NCI-H1417 (cell line): ENCODE measurements at regions not wholly inside any gene's neighbourhood (a gene's known extent, or its start where the extent isn't known, plus 50 kb on each side); places are given as distances from the start of the nearest gene placed in this dataset.

Experiments
- DNase-seq, 3 experiments: peaks; one replicate each; lab custom pipeline; 2025; lab: John Stamatoyannopoulos, UW

DNA sequence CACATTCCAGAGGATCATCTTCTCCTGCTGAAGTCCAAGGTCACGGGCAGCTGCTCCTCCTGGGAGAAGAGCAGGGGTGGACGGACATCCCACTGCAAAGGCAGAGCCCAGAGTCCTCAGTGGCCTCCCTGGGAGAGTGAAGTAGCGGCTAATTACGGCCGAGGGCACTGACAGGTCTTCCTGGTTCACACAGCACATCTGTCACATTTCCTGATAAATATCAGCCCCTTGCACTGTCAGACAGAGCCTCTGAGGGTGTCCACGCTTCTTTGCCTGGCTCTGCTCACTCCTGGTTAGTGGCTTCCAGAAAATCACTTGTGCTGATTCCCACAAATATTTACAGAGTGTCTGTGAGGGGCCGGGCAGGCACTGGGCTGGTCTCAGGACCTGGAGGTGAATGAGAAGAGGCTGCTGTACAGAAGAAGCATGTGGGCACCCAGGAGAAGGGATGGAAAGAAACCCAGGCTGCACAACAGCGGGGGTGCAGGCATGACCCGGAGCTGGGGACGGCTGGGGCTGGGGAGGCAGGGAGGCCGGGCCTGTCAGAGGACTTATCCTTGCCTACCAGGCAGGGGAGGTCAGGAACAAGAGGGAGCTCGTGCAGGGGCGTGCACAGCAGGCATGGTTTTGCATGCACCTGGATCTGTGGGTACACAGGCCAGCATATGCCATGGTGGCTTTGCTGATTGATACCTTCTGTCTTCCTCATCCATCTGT lies 258.2 kb upstream of the TNRC6C start:
- DNase-seq = peak in 1 of 3 experiments; percentile 5

DNA sequence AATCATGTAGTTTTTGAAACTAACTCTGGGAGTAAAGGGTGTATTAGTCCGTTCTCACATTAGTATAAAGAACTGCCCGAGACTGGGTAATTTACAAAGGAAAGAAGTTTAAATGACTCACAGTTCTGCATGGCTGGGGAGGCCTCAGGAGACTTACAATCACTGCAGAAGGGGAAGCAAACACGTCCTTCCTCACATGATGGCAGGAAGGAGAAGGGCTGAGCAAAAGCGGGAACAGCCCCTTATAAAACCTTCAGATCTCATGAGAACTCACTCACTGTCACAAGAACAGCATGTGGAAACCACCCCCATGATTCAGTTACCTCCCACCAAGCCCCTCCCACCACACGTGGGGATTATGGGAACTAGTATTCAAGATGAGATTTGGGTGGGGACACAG lies 256.5 kb upstream of the TNRC6C start:
- no peak for DNase-seq

DNA sequence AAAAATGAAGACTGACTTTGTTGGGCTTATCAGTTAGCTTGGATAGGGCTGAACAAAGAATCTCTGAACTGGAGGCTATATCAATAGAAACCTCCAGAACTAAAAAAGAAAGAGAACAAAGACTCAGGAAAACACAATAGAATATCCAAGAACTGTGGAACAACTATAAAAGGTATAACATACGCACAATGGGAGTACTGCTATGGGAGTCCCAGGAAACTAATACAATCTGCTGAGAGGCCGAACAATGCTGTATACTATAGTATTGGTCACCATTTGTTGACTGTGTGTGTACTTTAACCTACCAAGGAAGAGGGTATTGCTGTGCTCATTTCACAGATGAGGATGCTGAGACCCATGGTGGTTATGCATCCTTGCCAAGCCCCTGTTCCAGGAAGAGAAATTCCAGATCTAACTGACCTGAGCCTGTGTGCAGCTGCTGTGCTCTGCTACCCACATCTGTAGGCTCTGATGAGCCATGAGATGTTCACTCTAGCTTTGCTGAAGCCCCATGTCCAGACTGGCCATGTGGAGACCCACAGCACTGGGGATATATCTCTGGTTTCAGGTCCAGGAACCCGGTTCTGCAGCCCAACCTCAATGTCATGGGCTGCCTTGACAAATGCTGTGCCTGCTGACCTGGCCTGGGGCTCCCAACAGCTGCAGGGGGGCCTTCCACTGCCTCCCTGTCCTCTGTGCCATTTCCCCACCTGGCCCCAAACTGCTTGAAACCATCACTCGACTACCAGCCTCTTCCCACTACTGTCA lies 254.3 kb upstream of the TNRC6C start:
- no peak for DNase-seq

DNA sequence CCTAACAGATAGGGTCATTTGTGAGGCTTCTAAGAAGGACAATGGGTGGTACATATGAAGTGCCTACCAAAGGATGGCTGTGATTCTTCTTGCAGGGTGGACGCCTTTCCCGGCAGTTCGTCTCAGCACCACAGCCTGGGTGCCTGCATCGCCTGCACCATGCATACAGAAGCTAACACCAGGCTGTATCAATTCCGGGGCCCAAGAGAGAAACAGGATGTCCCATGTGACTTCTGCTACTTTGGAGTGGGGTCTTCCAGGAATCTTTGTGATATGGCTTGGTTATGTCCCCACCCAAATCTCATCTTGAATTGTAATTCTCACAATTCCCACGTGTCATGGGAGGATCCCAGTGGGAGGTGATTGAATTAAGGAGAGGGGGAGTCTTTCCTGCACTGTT lies 251.6 kb upstream of the TNRC6C start:
- no peak for DNase-seq

DNA sequence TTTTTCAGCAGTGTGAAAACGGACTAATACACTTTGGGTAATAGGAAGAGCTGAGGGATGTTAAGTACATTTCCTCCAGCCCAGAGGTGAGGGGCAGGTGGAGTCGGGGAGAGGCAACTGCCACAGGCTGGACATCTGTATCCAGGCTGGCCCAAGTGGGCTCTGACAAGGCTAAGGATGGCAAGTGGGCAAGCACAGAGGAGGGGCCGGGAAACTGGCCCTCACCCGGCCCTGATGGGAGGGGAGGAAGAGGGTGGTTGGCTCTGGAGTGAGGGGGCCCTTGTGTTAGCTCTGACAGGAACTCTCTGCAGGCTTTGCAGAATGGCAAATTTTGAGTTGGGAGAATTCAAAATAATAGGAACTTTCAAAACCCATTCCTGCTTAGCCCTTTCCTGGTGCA lies 251.0 kb upstream of the TNRC6C start:
- DNase-seq = no peak

DNA sequence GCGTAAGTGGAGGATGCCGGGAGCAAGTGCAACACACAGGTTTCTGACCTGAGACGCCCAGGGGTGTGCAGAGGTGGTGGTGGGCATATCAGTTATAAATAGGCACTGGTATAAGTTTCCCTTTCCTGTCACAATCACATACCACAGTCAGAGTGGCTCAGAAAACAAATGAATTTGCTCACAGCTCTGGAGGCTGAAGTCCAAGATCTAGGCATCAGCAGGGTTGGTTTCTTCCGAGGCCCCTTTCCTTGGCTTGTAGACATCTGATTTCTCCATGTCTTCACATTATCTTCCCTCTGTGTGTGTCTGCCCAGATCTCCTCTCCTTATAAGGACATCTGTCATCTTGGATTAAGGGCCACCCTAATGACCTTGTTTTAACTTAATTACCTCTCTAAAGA lies 250.5 kb upstream of the TNRC6C start:
- DNase-seq = no peak

DNA sequence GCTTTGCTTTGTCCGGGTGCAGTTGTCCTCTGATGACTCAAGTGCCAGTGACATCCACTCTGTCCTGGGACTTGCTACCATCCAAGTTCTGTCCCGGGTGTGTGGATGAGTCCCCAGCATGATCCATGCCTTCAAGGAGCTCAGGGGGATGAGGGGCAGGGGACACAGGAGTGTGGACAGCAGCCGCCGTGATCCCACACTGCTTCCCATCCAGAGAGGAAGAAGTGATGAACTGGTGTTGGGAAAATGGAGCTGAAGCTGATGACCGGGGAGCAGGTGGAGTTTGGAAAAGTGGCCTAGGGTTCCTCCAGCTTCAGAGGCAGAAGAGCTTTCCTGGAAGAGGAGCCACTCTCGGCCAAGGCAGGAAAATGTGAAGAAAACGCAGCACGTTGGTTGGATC lies 249.6 kb upstream of the TNRC6C start:
- DNase-seq = no peak

DNA sequence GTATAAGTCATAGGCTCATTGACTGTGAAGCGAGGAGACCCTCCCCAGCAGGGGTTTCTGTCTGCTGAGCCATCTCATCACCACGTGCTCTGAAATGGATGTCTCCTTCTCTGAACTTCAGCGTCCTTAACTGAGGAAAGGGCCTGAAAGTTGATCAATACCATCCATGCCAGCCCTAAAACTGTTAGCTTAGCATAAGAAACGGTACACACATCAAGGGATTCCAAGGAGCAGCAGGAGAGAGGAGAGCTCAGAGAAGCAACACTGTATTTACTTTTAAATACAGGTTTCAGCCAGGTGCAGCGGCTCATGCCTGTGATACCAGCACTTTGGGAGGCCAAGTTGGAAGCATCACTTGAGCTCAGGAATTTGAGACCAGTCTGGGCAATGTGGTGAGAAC lies 248.9 kb upstream of the TNRC6C start:
- no peak for DNase-seq

DNA sequence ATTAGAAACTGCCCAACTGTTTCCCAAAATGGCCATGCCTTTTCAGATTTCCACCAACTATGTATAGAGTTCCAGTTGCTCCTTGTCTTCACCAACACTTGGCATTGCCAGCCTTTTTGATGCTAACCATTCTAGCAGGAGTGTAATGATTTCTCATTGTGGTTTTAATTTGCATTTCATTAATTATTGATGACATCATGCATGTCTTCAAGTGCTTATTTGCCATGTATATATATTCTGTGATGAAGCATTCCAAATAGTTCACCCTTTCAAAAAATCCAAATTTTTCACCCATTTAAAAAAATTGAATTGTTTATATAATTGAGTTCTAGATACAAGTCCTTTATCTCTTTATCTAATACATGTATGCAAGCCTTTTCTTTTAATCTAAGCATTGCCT lies 245.9 kb upstream of the TNRC6C start:
- DNase-seq = no peak

DNA sequence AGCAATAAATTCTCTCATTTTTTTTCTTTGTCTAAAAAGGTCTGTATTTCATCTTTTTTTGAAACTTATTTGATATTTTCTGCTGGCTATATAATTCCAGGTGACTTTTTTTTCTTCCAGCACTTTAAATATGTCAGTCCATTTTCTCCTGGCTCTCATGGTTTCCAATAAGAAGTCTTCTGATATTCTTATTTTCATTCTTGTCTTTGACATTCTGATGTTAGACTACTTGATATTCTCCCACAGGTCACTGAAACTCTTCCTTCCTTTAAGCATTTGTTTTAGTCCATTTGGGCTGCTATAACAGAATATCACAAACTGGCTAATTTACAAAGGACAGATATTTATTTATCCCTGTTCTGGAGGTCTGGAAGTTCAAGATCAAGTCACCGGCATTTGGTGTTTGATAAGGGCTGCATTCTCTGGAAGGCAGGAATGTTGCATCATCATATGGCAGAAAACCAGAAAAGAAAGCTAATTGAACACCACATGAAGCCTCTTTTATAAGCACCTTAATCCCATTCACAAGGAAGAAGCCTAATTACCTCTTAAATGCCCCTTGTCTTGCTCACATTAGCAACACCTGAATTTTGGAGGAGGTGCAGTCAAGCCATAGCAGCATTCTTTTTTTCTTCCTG lies 242.1 kb upstream of the TNRC6C start:
- peak in 1 of 3 experiments; percentile 22 for DNase-seq

DNA sequence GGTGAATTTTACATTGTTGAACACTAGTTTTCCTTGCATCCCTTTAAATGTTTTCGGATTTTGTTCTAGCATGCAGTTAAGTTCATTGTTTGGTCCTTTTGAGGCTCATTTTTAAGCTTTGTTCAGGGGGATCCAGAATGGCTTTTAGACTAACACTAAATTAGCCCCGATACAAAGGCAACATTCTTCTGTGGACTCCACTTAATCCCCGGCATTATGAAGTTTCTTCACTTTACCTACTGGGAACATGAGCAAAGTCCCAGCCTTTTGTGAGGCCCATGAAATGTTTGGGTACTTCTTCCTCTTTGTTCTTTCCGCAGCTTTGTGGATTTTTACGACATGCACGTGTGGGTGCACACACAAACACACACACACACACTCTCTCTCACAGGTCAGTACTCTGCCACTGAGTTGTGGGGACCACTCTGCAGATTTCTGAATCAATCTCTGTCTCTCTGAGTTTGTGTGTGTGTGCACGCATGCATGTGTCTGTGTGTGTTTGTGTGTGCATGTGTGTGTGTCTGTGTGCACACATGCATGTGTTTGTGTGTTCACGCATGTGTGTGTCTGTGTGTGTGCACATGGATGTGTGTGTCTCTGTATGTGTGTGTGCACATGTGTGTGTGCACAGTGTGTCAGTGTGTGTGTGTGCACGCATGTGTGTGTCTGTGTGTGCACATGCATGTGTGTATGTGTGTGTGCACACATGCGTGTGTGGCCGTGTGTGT lies 240.4 kb upstream of the TNRC6C start:
- no peak for DNase-seq

DNA sequence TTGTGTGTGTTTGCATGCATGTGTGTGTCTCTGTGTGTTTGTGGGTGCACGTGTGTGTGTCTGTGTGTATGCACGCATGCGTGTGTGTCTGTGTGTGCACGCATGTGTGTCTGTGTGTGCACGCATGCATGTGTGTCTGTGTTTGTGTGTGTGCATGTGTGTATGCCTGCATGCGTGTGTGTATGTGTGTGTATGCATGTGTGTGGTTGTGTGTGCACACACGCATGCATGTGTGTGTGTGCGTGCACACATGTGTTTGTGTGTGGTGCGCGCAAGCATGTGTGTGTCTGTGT lies 239.9 kb upstream of the TNRC6C start:
- DNase-seq = no peak

DNA sequence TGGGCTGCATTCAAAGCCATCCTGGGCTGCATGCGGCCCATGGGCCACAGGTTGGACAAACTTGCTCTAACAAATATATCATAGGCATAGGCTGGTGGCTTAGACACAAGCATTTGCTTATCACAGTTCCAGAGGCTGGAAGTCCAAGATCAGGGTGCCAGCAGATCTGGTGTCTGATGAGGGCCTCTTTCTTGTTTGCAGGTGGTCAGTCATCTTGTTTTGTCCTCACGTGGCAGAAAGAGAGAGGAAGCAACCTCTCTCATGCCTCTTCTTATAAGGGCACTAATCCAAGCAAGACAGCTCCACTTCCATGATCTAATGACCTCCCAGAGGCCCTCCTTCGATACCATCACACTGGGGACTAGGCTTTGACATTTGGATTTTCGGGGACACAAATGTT lies 238.7 kb upstream of the TNRC6C start:
- DNase-seq = no peak

DNA sequence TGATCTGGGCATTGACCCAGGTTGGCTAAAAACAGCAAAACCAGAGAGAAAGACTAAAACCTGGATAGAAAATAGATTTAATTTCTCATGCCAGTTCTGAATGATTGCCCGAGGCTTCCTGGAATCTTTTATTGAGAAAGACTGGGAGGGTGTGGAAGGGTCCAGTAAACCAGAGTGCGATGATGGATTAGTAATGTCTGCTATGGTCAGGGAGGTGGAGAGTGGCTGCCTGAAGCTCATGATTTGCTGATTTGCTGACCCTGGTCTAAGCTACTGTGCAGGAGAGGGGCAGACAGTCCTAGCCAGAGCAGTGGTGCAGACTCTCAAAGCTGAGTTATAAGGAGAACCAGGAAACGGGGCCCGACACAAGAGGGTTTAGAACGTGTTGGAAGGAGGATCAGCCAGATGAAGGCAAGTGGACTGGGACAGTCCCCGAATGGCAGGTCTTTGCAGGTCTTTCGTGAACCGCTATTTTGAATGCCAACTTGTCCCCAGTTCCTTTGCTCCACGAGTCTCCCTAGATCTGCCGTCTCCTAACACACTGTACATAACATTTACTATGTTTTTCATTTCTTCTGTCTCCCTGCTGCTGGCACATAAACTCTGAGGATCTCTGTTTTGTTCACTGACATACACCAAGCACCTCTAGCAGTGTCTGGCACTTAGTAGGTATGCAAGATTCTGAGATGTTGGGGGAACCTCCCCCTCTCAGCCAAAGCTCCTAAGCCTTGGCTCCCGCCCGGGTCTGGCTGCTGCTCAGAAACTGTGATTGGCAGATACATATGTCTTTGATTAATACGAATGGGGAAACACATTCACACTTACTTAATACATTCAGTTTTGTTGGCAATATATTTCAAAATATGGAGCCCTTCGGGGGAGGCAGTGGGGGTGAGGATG lies 237.3 kb upstream of the TNRC6C start:
- no peak for DNase-seq

DNA sequence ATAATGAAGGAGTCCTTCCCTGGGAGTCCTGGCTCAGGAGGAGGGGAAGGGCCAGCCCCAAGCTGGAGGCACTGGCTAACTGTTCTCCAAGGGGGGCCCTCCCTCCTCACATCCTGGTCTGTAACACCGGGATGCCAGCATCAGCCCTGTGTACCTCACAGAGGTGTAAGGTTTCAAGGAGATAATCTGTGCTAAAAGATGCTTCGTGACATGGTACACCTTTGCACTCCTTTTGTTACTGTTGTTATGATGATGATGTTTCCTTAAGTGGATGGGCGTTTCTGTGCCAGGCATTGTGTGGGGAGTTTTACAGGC lies 236.7 kb upstream of the TNRC6C start:
- DNase-seq = peak in 2 of 3 experiments; percentile 5 to 74

DNA sequence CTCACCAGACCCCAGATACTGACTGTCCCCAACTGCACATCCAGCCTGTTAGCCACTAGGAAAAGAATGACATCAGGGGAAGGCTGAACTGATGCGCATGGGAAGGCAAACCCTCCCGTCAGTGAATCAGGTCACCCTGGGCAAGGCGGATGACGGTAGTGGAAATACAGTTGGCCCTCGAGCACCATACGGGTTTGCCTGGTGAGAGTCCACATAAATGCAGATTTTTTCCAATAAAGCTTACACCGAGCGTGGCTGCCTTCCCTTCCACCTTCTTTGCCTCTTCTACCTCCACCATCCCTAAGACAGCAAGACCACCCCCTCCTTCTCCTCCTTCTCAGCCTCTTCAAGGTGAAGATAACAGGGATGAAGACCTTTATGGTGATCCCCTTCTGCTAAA lies 236.1 kb upstream of the TNRC6C start:
- DNase-seq = no peak

DNA sequence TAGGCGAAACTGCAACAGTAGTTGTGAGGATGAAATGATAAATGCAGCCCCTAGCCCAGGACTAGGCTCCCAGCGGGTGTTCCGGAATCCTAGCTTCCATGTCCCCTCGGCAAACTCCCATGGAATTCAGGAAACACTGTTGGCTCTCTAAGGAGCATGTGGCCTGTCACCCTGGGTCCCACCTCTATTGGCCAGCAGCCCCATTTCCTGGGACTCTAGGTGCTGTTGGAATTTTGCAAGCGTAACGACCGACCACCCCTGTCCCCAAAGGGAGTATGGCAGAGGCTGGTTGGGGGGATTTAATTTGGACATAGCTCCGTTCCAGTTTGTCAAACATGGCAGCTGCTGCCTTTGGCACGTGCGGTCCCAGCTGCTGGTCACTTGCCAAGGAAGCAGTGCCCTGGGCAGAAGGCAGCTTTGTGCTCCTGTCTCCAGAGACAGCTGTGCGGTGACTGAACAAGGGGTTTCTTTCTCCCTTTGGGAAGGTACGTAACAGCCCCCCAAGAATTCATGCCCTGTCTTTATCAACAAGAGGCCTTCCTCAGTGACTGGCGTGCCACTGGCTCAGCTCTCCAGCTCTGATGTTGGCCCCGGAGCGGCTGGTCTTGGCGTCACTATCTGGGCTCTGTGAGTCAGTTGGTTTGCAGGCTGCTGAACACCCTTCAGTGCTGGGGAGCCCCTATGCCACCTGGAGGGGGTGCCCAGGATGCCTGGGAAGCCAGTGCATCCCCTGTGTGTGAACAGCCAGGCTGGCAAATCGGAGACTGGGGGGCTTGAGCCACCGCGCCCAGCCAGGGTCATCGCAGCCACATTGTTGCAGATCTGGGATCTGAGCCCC lies 235.2 kb upstream of the TNRC6C start:
- DNase-seq = no peak

DNA sequence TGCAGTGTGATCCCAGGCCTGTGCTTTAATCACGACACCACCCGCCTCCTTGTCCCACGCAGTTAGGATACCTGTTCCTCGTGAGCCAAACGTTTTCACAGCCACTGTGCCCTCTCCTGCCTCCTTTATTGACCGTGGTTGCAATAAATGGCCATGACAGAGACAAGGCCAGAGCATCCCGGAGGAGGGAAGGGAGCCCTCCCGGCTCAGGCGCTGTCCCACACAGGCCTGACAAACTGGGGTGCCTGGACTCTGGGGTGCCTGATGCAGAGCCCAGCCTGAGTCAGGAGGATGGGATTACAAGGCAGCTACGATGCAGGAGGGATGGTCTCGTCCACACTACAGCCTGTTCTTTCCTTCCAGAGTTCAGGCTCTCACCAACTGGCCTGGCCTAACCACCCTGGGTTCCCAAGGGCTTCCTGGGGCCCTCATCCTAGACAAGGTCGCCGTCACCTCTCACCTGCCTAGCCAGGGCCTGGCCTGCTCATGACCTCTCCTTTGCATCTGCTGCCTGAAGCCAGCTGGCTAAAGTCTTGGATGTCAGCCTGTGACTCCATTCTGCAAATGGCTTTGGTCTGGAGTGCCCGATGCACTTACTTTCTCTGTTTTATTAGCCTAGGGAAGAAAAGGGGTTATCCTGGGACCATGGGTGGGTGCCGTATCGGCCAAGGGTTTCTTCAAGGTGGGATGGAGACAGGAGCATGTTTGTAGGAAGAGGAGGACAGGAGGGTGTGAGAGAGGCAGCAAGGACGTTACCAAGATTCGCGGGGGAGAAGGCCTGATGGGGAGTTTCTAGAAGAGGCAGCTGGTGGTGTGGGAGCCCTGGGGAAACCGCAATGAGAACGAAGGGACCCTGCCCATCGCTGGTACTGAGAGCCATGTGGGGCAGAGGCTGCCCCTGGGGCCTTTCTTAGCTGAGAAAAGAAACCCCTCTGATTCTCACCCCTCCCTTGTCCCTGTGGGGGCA lies 234.3 kb upstream of the TNRC6C start:
- peak in 1 of 3 experiments; percentile 73 for DNase-seq

DNA sequence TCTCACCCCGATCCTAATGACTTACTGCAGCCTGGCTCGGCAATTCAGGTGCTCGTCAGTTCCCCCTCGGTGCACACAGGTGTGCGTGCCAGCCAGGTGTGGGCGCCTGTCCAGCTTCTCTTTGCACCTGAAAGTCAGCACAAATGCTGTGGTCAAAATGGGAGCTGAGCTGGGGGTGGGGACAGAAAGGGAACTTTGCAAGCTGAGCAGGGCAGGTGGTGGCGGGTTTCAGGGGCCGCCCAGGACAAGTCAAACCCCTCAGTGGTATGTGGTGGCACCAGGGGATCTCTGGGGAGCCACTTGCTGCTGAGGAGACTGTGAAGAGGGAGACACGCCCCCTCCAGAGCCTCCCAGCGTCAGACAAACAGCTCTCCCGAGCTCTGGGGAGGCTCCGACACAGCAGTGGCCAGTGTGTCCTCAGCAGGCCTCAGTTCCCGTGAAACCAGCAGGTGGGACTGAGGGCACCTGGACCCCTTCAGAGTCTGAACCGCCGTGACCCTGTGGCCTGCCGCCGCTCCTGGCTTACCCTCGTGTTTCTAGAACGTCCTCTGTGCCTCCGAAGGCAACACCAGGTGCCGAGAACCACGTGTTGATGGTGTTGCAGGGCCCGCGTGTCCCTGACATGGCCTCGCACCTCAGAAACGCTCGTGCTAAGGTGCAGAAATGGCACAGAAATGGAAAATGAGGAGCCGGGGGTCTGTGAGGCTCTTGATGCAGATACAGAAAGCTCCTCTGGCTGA lies 233.5 kb upstream of the TNRC6C start:
- DNase-seq = peak in 2 of 3 experiments; percentile 30 to 88
